ENCODE measurements at regions not wholly inside any gene's neighbourhood (a gene's known extent, or its start where the extent isn't known, plus 50 kb on each side); places are given as distances from the start of the nearest gene placed in this dataset.
A peak's percentile ranks its signal among the peaks of the same experiment; 100 is the strongest.
"Not testable (repeated sequence)": the region's sequence is repeated elsewhere in the genome, so short reads cannot be mapped to it uniquely, and the experiment has no call there.

DNA sequence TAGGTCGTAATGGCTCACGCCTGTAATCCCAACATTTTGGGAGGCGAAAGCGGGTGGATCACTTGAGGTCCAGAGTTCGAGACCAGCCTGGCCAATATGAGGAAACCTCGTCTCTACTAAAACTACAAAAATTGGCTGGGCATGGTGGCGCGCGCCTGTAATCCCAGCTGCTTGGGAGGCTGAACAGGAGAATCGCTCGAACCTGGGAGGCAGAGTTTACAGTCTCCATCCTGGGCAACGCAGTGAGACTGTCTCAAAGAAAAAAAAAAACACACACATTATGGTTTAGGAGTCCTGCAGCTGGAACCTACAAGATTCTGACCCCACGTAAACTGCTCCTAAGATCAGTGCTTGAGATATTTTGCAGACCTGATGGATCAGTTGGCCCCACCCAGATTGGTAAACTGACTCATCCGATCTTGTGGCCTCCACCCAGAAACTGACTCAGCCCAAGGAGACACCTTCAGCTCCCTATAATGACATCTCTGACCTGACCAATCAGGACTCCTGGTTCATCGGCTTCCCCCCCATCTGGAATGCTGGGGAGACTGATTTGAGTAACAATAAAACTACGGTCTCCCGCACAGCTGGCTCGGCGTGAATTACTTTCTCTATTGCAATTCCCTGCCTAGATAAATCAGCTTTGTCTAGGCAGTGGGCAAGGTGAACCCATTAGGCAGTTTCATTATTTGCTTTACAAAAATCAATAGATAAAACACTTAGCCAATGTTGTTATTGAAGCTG lies 96.2 kb upstream of the BTN3A2 start:
- no peak for DNase-seq

- peak; percentile 83 for DNase-seq
Measured at GRCh38 chr6:26269531-26270485, 95.2 kb upstream of the BTN3A2 start.

DNA sequence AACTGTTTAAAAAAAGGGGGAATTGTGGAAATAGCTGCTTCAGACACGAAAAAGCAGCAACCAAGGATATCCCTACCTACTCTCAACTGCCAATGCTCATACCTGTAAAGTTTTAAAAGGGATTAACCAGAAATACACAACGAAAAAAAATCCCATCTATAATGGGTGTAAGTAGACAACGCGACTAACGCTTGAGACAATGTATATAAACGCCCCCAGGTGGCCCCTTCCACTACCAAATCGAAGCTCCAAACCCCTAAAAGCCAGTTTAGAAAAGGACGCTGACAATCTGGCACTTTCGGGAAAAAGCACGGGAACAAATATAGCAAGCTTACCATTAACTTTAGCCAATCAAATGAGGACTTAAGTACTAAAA lies 94.5 kb upstream of the BTN3A2 start:
- DNase-seq: peak; percentile 96

DNA sequence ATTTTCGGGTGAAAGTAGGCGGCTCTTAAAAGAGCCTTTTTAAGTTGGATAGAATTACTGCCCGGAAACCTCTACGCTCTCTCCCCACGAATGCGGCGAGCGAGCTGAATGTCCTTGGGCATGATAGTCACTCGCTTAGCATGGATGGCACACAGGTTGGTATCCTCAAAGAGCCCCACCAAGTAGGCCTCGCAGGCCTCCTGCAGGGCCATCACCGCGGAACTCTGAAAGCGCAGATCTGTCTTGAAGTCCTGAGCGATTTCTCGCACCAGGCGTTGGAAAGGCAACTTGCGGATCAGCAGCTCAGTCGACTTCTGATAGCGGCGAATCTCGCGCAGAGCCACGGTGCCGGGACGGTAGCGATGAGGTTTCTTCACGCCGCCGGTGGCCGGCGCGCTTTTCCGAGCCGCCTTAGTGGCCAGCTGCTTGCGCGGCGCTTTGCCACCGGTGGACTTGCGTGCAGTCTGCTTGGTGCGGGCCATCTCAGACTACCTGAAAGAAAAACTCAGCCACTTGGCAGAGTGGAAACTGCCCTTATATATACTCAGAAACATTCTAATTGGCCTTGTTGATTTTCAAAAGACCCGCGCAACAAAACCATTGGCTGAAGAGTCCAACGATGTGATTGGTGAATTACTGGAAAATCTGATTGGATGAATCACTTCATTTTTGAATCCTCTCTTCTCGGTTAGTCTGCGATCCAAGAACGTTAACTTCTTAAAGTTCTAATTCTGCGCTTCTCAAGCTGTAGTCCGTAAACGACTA lies 93.9 kb upstream of the BTN3A2 start:
- peak; percentile 99 for DNase-seq

- no peak for DNase-seq
Measured at GRCh38 chr6:26271668-26272024, 93.4 kb upstream of the BTN3A2 start.

GRCh38 chr6:26272171-26272637 lies 92.8 kb upstream of the BTN3A2 start:
- DNase-seq: peak; percentile 77

GRCh38 chr6:26273673-26274588 lies 91.1 kb upstream of the BTN3A2 start:
- DNase-seq: peak; percentile 88

GRCh38 chr6:26275663-26276062 lies 89.3 kb upstream of the BTN3A2 start:
- DNase-seq: no peak

DNA sequence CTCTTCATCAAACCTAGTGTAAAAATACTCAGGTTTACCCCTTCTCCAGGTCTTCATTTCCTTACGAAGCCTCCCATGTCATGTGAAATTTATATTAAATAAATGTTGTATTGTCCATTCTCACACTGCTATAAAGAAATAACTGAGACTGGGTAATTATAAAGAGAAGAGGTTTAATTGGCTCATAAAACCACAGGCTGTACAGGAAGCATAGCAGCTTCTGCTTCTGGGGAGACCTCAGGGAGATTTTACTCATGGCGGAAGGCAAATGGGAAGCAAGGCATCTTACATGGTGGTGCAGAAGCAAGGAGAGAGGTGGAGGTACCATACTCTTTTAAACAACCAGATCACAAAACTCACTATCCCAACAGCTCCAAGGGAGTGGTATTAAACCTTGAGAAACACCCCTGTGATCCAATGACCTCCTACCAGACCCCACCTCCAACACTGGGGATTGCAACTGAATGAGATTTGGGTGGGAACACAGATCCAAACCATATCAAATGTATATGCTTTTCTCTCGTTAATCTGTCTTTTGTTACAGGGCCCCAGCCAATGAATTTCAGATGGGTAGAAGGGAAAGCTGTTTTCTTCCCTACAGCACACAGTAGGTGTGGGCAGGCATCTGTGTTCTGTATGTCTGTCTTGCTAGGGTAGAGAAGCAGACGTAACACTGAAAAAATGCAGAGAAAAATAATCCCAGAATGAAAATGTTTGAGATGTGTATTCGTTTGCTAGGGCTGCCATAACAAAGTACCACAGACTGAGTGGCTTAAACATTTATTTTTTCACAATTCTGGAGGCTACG lies 88.0 kb upstream of the BTN3A2 start:
- DNase-seq: no peak

DNA sequence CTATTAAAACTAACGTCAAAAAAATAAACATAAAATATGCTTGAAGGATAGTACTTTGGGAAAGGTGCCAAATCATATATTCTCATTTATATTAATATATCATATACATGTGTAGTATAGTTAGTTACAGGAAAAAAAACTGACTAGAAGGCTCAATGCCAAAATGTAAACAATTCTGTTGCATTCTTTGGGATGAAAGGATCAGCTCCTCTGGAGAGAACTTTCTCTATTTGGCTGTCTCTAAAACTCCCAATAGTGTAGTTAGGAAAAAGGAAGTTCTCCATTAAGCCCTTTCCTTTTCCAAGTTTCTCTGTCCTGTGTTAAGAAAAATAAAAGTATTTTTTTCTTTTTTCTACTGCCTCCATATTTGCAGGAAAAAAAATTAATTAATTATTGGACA lies 86.5 kb upstream of the BTN3A2 start:
- no peak for DNase-seq

- not testable (repeated sequence) for DNase-seq
Measured at GRCh38 chr6:26279371-26279770, 85.6 kb upstream of the BTN3A2 start.

DNA sequence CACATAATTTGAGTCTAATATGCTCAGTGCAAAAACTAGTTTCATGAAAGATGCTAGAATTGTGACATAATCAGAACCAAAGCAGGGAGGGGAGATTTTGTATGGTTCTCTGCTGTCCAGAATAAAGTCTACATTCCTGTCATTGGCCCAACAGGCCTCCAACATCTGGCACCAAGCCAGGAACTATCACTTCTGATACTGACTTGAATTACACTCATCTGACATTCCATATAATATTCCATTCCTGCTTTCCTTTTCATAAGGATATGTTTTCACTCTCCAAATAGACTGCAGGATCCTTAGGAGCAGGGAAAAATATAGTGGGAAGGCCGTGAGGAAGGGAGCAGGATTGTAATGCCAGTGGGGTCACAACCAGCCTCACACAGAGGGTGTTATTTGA lies 84.6 kb upstream of the BTN3A2 start:
- DNase-seq: no peak

DNA sequence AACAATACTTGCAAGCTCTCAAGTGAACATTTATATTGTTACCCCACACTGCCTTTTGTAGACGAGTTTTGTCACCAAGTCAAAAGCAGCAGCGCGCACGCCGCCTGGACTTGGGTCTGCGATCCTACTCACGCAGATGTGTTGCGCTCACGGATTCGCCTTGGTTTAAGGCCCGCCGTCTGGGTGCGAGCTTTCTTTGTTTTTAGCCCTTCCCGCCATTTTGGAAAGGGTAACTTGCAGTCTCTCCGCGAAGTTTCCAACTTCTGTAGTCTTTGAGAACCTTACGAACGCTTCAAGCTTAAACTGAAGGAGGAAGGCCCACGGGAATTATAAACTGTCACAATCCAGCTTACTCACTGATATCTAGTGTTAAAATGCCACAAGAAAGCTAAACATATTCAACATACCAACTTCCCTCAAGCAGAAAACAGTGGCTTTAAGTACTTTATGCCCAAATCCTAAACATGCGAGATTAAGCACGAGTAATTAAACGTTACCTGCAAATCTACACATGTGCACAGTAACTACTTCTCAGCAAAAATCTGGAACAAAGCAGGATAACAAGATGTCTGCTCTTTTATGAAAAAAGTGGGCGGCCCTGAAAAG lies 80.4 kb upstream of the BTN3A2 start:
- DNase-seq: no peak

- DNase-seq: peak; percentile 100
Measured at GRCh38 chr6:26285143-26286134, 79.6 kb upstream of the BTN3A2 start.

DNA sequence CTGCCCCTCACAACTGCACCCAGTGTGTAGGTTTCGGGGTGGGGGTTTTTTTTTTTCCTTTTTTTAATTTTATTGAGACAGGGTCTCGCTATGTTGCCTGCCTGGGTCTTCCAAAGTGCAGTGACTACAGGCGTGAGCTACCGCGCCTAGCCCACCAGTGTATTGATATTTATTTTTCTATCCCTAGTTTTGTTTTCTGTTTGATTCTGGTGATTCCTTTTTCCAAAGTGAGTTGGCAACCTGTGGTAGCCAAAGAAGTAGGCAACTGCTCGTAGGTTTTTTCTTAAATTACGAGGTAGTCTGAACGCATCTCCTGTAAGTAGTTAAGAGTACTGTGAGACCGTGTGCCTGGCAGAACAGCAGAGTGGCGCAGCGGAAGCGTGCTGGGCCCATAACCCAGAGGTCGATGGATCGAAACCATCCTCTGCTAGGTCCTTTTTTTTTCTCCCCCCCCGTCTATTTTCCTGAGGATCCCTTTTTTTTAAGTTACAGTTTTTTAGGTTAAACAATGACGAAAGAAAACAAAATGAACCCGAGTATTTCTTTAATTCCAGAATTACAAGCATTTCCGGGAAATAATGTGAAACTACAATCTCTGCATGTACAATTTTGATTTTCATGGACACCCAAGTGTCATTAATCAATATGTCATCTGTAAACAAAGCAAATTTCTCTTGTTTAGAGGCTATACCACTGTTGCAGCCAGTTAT lies 78.7 kb upstream of the BTN3A2 start:
- peak; percentile 93 for DNase-seq

GRCh38 chr6:26288155-26288554 lies 76.8 kb upstream of the BTN3A2 start:
- no peak for DNase-seq

- no peak for DNase-seq
Measured at GRCh38 chr6:26290941-26291340, 74.1 kb upstream of the BTN3A2 start.

GRCh38 chr6:26292709-26293108 lies 72.3 kb upstream of the BTN3A2 start:
- no peak for DNase-seq

DNA sequence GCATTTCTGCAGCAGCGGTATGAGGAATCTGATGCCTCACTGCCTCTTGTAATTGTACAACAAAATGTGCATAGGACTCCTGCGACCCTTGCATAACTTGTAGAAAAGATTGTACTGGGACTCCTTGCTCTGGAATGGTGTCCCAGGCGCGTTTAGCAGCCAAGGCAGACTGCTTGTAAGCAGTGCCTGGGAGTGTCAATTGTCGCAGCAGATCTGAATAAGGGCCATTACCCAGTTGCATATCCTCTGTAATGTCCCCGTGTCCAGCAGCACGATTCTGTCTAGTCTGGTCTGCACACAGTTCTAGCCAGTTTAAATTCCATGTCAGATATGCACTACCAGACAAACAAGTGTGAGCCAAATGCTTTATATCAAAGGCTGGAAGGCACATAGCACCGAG lies 70.7 kb upstream of the BTN3A2 start:
- DNase-seq: no peak
